ENCODE measurements at regions not wholly inside any gene's neighbourhood (a gene's known extent, or its start where the extent isn't known, plus 50 kb on each side); places are given as distances from the start of the nearest gene placed in this dataset.

- DNase-seq = no peak
Observed at GRCh38 chr9:11743356-11743755, 949.8 kb upstream of the TYRP1 start.

DNA sequence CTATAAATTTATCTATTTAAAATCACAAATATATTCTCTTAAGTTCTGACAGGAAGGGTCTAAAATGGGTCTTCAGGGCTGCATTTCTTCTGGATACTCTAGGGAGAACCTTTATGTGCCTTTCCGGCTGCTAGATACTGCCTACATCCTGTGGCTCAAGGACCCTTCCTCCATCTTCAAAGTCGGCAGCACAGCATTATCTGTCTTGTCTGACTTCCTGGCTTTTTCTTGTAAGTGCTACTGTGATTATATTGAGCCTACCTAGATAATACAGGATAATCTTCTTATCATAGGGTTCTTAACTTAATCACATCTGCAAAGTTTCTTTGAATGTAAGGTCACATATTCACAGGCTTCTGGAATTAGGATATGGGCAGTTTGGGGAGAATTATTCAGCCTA lies 943.8 kb upstream of the TYRP1 start:
- no peak for DNase-seq

DNA sequence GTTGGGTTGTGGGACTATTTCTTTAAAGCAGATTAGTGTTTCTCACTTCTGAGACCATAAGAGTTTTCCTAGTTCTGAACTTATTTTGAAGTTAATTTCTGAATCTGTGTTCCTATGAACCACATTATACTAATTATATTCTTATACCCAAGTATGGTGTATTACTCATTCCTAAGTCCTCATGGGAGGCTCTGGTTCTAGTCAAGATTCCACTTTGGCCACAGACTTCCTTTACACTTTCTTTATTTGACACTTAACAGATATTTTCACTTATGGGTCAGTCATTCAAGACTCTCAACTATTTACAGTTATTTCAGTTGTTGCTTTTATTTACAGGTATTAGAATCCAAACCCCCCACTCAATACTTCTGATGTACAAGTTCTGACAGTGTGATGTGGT lies 937.2 kb upstream of the TYRP1 start:
- DNase-seq = no peak

- no peak for DNase-seq
Observed at GRCh38 chr9:11757408-11757807, 935.8 kb upstream of the TYRP1 start.

GRCh38 chr9:11758016-11758415 lies 935.2 kb upstream of the TYRP1 start:
- no peak for DNase-seq

DNA sequence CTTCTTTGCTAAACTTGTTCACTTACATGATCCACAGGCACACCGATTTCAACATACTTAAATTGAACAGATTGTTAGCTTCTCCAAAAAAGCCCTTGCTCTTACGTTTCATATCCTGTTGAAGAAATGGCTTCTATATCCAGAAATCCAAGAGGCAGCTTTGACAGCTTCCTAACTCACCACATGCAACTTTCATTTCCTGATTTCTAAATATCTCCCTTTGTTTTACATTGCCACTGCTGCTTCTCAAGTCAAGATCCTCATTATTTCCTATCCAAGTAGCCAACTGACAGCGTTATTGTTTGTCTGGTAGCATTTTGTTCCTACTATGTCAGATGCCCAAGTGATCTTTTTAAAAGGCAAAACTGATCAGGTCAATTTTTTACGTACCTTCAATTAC lies 913.2 kb upstream of the TYRP1 start:
- no peak for DNase-seq

DNA sequence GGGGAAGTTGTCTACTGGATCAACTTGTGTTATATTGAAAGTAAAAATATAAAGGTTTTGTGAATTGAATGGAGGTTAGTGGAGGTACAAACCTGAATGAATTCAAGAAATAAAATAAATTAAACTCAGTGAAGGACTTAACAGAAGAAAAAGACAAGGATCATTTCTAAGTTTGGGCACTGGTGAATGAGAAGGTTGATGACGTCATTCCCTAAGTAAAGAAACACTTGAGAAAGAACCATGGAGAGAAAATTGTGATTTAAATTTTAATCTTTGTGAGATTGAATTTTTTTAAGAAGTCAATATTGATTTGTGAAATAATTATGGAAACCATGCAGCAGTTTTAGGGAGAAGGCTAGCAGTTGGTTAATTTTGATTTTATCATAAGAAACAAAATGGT lies 900.3 kb upstream of the TYRP1 start:
- no peak for DNase-seq

- no peak for DNase-seq
Observed at GRCh38 chr9:11794984-11795383, 898.2 kb upstream of the TYRP1 start.

DNA sequence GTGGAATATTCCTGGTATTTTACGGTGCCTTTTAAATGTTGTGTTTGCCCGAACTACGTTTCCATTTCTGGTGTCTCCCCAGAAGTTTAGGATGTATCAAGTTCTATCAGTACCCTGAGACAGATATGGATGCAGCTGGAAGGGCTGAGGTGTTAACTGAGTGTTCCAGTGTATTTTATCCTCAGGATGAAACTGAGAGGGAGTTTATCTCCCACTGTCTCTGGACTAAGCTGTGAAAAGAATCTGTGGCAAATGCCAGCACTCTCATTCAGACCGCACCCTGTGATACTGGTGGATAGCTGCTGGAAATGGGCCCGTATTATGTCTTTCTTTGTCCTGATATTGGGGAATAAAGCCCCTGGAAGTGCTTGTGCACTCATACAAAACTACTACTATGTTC lies 887.2 kb upstream of the TYRP1 start:
- DNase-seq = no peak

DNA sequence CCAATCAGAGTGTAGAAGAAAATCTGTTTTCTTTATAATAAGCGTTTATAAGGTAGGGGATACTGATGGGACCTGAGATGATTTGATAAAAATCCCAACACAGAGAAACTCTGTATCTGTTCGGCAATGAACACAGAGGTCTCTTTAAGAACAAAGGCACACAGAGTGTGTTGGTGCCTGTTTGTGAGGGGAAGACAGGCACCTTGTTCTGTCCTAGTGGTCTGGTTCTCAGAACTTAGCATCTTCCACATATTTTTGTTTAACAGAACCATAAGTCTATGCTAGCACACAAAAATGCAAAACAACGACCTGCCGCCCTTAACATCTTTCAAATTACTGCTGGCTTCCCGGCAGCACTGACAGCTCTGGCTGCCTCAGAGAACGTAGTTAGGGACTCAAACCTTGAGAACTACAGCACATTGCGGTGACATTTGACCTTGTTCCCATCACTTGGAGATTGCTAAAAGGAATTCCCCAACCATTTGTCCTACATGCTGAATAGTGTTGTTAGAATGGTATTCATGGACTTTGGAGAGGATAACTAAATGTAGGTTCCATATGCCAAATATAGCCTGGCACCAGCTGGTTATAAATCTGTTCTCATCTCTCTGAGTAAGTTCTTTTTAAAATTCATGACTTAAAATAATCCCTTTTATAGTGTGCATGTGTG lies 871.7 kb upstream of the TYRP1 start:
- peak; percentile 51 for DNase-seq

GRCh38 chr9:11828201-11828600 lies 865.0 kb upstream of the TYRP1 start:
- no peak for DNase-seq

DNA sequence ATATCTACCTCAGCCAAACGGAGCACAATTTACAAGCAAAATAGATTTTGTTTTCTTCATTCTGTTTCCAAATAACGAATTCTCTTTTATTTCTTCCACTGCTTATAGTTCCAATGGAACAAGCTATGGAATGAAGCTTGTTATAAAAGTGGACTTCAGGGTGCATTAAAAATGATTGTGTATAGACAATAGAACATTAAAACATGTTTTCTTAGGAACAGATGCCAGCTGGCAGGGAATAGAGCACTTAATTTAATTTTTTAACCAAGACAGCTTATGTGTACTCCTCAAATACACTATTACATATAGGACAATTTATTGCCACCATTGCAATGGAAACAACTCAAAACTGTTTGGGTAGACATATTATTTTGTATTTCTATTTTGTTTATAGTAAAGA lies 860.1 kb upstream of the TYRP1 start:
- DNase-seq = no peak

GRCh38 chr9:11868795-11869194 lies 824.4 kb upstream of the TYRP1 start:
- no peak for DNase-seq

DNA sequence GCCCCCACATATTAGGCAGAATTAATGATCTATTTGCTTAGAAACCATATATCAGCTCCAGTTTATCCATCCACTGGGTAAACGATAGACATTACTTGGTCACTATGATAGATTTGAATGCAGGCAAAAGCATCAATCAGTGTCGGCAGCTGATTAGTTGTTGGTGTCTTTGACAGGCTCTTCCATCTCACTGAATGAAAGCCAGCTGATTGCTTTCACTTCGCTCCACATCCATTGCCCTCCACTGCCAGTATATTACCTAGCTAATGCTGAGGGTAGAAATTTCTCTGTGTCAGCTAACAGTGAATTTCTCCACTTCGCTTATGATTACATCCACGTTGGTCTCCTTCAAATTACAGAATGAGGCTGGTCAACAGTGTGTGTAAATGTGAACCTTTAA lies 821.3 kb upstream of the TYRP1 start:
- peak; percentile 72 for DNase-seq

DNA sequence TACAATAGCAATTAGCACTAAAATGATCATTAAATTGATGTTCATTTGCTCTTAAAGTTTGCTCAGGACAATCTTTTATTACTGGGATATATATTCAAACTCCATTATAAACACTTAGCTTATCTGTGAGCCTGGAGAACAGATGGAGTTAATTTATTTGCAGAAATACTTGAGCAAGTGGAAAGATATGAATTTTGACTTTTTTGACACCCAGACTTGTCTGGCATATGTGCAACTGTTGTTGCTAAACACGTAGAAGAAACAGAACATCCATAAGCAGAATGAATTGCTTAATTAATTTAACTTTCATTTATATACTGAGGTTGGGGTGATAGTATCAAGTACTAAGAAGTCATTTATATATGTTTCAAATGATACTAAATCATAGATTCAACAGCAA lies 820.7 kb upstream of the TYRP1 start:
- peak; percentile 6 for DNase-seq

GRCh38 chr9:11874414-11874813 lies 818.8 kb upstream of the TYRP1 start:
- DNase-seq = no peak

- DNase-seq = no peak
Observed at GRCh38 chr9:11892401-11892800, 800.8 kb upstream of the TYRP1 start.

DNA sequence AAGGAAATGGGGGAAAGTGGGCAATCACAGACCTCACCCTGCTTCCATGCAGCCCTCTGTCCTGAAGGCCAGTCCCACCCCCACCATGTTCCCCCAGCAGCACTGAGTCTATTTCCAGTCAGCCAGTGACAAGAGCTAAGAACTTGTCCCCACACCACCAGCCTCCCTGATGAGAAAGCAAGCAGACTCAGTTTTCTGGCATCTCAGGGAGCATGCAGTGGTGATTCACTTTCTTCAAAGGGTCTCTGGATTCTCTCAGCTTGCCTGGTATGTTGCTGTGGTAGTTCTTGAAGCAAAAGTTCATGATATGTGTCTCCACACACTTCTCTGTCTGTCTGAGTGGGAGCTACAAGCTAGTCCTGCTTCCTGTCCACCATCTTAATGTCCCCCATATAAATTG lies 799.9 kb upstream of the TYRP1 start:
- DNase-seq = no peak

DNA sequence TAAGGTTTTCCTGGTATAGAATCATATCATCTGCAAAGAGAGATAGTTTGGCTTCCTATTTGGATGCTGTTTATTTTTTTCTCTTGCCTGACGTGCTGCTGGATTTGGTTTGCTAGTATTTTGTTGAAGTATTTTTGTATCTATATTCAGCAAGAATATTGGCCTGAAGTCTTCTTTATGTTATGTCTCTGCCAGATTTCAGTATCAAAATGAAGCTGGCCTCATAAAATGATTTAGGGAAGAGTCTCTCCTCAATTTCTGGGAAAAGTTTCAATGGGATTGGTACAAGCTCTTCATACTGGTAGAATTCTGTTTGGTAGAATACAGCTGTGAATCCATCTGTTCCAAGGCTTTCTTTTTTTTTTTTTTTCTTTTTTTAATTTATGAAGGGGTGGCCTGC lies 799.0 kb upstream of the TYRP1 start:
- no peak for DNase-seq

DNA sequence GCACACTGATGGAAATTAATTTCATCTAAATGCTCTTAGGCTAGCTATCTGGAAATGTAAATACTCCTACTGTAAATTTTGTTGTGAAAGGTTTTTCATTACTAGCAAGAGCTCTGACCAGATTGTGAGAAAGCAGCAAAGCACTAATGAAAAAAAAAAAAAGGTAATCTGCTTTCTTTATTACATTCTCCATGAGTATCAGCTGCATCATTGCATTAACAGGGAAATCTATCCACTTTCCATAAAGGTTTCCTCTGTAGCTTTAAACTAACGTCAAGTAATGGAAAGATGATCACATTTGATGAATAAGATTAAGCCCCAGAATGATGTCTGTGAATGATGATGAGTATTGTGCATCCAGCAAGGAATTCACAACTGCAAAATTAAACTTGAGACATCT lies 790.6 kb upstream of the TYRP1 start:
- no peak for DNase-seq

DNA sequence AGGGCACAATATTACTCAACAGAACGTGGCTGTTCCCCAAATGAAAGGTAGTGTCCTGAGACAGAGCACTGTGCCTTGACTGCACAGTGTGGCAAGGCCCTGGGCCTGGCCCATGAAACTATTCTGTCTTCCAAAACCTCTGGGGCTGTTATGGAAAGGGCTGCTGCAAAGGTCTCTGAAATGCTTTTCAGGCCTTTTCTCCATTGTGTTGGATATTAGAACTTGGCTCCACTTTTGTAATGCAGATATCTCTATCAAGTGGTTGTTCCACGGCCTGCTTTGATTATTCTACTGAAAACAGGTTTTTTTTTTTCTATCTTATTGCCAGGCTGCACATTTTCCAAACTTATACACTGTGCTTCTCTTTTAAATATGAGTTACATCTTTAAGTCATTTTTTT lies 777.5 kb upstream of the TYRP1 start:
- no peak for DNase-seq

GRCh38 chr9:11928871-11929321 lies 764.3 kb upstream of the TYRP1 start:
- DNase-seq = no peak

DNA sequence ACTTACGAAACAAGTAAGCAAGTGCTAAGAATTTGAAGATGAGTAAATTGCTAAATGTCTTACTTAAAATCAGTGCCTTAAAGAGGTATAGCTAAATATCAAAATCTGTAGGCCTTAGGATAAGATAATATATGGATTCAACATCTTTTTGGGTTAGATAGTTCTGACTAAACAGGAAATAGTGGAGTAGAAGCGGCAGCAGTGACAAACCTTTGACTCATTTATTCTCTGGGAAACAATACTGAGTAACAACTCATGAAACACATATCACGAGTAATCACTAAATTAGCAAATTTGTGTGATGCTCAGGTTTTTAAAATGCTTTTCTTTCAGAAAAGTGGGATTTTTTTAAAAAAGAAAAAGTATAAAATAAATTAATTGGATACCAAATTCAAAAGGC lies 762.1 kb upstream of the TYRP1 start:
- no peak for DNase-seq

DNA sequence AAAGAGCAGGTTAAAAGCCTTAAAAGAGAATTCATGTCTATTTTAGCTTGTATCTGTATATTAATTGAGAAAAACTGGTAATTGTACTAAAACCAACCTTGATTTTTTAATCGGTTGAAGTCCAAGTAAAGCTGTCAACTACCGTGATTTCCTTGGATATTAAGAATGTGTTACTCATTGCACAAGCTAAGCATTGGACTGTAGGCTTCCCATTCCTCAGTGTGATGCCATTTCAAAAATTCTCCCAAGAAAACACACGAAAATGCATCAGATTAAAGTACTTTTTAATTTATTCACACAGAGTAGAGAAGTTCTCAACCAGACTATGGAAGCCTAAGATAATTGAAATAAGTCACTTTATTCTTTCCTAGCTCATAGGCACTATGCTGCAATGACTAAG lies 761.4 kb upstream of the TYRP1 start:
- no peak for DNase-seq

DNA sequence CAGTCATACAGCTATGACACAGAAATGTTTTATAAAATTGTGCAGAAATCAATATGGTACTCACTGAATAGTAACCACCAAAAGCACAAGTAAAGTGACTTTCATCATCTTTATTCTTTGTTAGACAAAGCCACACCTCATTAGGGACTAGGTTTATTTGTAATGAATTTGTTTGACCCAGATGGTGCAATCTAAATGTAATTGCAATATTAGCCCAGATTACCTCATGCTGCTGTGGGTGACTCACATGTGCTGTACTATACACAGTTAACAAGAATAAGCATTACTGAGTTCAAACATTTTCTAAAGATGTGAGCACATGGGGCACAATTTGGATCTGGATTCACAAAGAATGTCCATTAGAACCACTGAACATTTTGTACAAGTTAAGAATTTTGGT lies 759.3 kb upstream of the TYRP1 start:
- DNase-seq = peak; percentile 1

- DNase-seq = no peak
Observed at GRCh38 chr9:11946531-11946930, 746.7 kb upstream of the TYRP1 start.

Measured in eye (tissue), 1 donor.